Glomerular visceral epithelial cell (primary cell): ENCODE measurements at regions not wholly inside any gene's neighbourhood (a gene's known extent, or its start where the extent isn't known, plus 50 kb on each side); places are given as distances from the start of the nearest gene placed in this dataset.

Experiments used
- DNase-seq: peaks from one replicate; pipeline ENCODE4 v3.0.0-alpha.2; 2016; ENCODE audit errors: extremely low spot score

GRCh38 chr5:77948476-77948875 lies 172.3 kb upstream of the TBCA start:
- no peak for DNase-seq

- no peak for DNase-seq
Observed at GRCh38 chr5:77947041-77947428, 170.9 kb upstream of the TBCA start.

- no peak for DNase-seq
Observed at GRCh38 chr5:77946381-77947040, 170.4 kb upstream of the TBCA start.

- no peak for DNase-seq
Observed at GRCh38 chr5:77945874-77946273, 169.7 kb upstream of the TBCA start.

- DNase-seq = no peak
Observed at GRCh38 chr5:77944757-77945340, 168.7 kb upstream of the TBCA start.

- DNase-seq = no peak
Observed at GRCh38 chr5:77943851-77944250, 167.7 kb upstream of the TBCA start.

- DNase-seq = no peak
Observed at GRCh38 chr5:77942578-77943239, 166.6 kb upstream of the TBCA start.

GRCh38 chr5:77937015-77937908 lies 161.1 kb upstream of the TBCA start:
- no peak for DNase-seq

- no peak for DNase-seq
Observed at GRCh38 chr5:77936365-77936693, 160.2 kb upstream of the TBCA start.

GRCh38 chr5:77935506-77936364 lies 159.6 kb upstream of the TBCA start:
- DNase-seq = peak; percentile 35

GRCh38 chr5:77928776-77929300 lies 152.7 kb upstream of the TBCA start:
- no peak for DNase-seq

GRCh38 chr5:77926337-77926736 lies 150.2 kb upstream of the TBCA start:
- no peak for DNase-seq

- no peak for DNase-seq
Observed at GRCh38 chr5:77925503-77925902, 149.4 kb upstream of the TBCA start.

GRCh38 chr5:77924081-77924480 lies 147.9 kb upstream of the TBCA start:
- DNase-seq = no peak

- no peak for DNase-seq
Observed at GRCh38 chr5:77923666-77924065, 147.5 kb upstream of the TBCA start.

GRCh38 chr5:77921094-77921768 lies 145.1 kb upstream of the TBCA start:
- DNase-seq = no peak

GRCh38 chr5:77920359-77921058 lies 144.4 kb upstream of the TBCA start:
- no peak for DNase-seq

- no peak for DNase-seq
Observed at GRCh38 chr5:77915346-77915745, 139.2 kb upstream of the TBCA start.

GRCh38 chr5:77912721-77913120 lies 136.6 kb upstream of the TBCA start:
- DNase-seq = no peak

GRCh38 chr5:77910602-77911188 lies 134.6 kb upstream of the TBCA start:
- DNase-seq = no peak
